Osteocyte (in vitro differentiated cells): ENCODE measurements at regions not wholly inside any gene's neighbourhood (a gene's known extent, or its start where the extent isn't known, plus 50 kb on each side); places are given as distances from the start of the nearest gene placed in this dataset.

Source experiments
- DNase-seq: peaks from one replicate; pipeline ENCODE4 v3.0.0; 2021; ENCODE audit warnings: mixed read lengths; ENCODE audit not compliant: unreplicated experiment; ENCODE audit errors: extremely low spot score
- H3K27ac Mint-ChIP-seq: one replicate; pipeline ENCODE4 v1.8.0; 2021; ENCODE audit warnings: mild to moderate bottlenecking, mixed read lengths; ENCODE audit not compliant: unreplicated experiment
- H3K27me3 Mint-ChIP-seq: one replicate; pipeline ENCODE4 v1.8.0; 2021; ENCODE audit warnings: mixed read lengths; ENCODE audit not compliant: unreplicated experiment
- H3K36me3 Mint-ChIP-seq: one replicate; pipeline ENCODE4 v1.8.0; 2021; ENCODE audit warnings: mixed read lengths; ENCODE audit not compliant: unreplicated experiment
- H3K4me1 Mint-ChIP-seq: one replicate; pipeline ENCODE4 v1.8.0; 2021; ENCODE audit warnings: mixed read lengths; ENCODE audit not compliant: unreplicated experiment
- H3K4me3 Mint-ChIP-seq: one replicate; pipeline ENCODE4 v1.8.0; 2021; ENCODE audit warnings: mild to moderate bottlenecking, moderate library complexity, mixed read lengths; ENCODE audit not compliant: unreplicated experiment
- H3K9me3 Mint-ChIP-seq: one replicate; pipeline ENCODE4 v1.8.0; 2021; ENCODE audit warnings: mixed read lengths; ENCODE audit not compliant: unreplicated experiment
- TF ChIP-seq, protein P1 (sequence below): fragments of 200-600 bp; sonication (generic); IDR thresholded peaks from 2 replicates; pipeline ENCODE4 v1.5.0; 2021; ENCODE audit warnings: antibody characterized with exemption, mild to moderate bottlenecking, moderate library complexity

DNA sequence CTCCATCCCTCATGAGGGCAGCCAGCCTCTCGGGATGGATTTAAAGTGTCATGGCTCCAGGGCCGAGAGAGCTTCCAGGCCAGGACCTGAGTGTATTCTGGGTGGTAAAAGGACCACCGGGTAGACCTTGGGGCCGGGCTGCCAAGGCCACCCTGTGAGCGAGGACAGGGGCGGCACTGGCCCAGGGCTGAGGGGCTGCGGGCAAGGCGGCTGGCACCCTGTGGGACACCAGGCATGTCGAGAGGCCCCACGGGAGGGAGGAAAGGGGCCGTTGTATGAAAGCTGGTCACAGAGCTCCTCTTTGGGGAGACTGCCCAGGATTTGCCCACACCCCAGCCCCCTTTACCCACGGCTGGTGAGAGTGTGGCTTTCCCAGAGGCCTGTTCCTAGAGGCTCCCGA, 92.3 kb upstream of the RTL6 start:
- TF ChIP-seq, protein P1, sequence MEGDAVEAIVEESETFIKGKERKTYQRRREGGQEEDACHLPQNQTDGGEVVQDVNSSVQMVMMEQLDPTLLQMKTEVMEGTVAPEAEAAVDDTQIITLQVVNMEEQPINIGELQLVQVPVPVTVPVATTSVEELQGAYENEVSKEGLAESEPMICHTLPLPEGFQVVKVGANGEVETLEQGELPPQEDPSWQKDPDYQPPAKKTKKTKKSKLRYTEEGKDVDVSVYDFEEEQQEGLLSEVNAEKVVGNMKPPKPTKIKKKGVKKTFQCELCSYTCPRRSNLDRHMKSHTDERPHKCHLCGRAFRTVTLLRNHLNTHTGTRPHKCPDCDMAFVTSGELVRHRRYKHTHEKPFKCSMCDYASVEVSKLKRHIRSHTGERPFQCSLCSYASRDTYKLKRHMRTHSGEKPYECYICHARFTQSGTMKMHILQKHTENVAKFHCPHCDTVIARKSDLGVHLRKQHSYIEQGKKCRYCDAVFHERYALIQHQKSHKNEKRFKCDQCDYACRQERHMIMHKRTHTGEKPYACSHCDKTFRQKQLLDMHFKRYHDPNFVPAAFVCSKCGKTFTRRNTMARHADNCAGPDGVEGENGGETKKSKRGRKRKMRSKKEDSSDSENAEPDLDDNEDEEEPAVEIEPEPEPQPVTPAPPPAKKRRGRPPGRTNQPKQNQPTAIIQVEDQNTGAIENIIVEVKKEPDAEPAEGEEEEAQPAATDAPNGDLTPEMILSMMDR: no peak
- peaks cover 25% of the 10 kb centered on the region for H3K27me3 Mint-ChIP-seq
- H3K4me3 Mint-ChIP-seq: no peak overlapping the region

GRCh38 chr22:44589831-44590230, 91.8 kb upstream of the RTL6 start:
- no peak overlapping the region for H3K4me3 Mint-ChIP-seq
- no peak for DNase-seq
- H3K4me1 Mint-ChIP-seq: no peaks in the 10 kb centered on the region
- peaks cover 5% of the 10 kb centered on the region for H3K9me3 Mint-ChIP-seq
- no peak overlapping the region for H3K27ac Mint-ChIP-seq
- TF ChIP-seq, protein P1: no peak
- no peaks in the 10 kb centered on the region for H3K36me3 Mint-ChIP-seq
- H3K27me3 Mint-ChIP-seq: peaks cover 21% of the 10 kb centered on the region

More for the DNA sequence above, 92.3 kb upstream of the RTL6 start:
- Mint-ChIP-seq H3K4me1 (no peaks in the 10 kb centered on the region), H3K36me3 (no peaks in the 10 kb centered on the region), H3K27ac (no peak overlapping the region), H3K9me3 (peaks cover 5% of the 10 kb centered on the region)
- no peak for DNase-seq

DNA sequence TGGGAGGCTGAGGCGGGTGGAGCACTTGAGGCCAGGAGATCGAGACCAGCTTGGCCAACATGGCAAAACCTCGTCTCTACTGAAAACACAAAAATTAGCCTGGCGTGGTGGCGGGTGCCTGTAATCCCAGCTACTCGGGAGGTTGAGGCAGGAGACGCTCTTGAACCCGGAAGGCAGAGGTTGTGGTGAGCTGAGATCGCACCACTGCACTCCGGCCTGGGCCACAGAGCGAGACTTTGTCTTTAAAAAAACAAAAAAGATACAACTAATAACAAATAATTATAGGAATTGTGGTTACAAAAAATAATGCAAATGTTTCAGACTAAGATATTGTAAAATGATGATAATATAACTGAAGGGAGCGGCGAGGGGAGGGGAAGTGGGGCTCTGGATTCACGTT, 90.3 kb upstream of the RTL6 start:
- H3K4me3 Mint-ChIP-seq: no peak overlapping the region
- H3K36me3 Mint-ChIP-seq: no peaks in the 10 kb centered on the region
- H3K27ac Mint-ChIP-seq: no peak overlapping the region
- H3K4me1 Mint-ChIP-seq: no peaks in the 10 kb centered on the region
- no peak for DNase-seq
- peaks cover 5% of the 10 kb centered on the region for H3K9me3 Mint-ChIP-seq
- peaks cover 16% of the 10 kb centered on the region for H3K27me3 Mint-ChIP-seq
- TF ChIP-seq, protein P1: no peak

GRCh38 chr22:44587737-44588310, 89.8 kb upstream of the RTL6 start:
- H3K27ac Mint-ChIP-seq: no peak overlapping the region

GRCh38 chr22:44586999-44587736, 89.1 kb upstream of the RTL6 start:
- H3K4me1 Mint-ChIP-seq: no peaks in the 10 kb centered on the region
- TF ChIP-seq, protein P1: no peak
- no peak for DNase-seq
- peaks cover 5% of the 10 kb centered on the region for H3K9me3 Mint-ChIP-seq
- no peaks in the 10 kb centered on the region for H3K36me3 Mint-ChIP-seq
- no peak overlapping the region for H3K27ac Mint-ChIP-seq
- peaks cover 18% of the 10 kb centered on the region for H3K27me3 Mint-ChIP-seq
- H3K4me3 Mint-ChIP-seq: no peak overlapping the region

More at GRCh38 chr22:44587737-44588310, 89.8 kb upstream of the RTL6 start:
- H3K4me3 Mint-ChIP-seq: no peak overlapping the region
- H3K4me1 Mint-ChIP-seq: no peaks in the 10 kb centered on the region
- no peaks in the 10 kb centered on the region for H3K36me3 Mint-ChIP-seq
- peaks cover 5% of the 10 kb centered on the region for H3K9me3 Mint-ChIP-seq
- TF ChIP-seq, protein P1: no peak
- peaks cover 16% of the 10 kb centered on the region for H3K27me3 Mint-ChIP-seq
- no peak for DNase-seq
